SH-SY5Y (cell line): ENCODE measurements at regions not wholly inside any gene's neighbourhood (a gene's known extent, or its start where the extent isn't known, plus 50 kb on each side); places are given as distances from the start of the nearest gene placed in this dataset.

Experiments used
- GATA2 ChIP-seq: IDR thresholded peaks from 2 replicates; pipeline ENCODE4 v1.6.1; 2011; ENCODE audit warnings: mild to moderate bottlenecking, low read depth, low read length
- GATA3 ChIP-seq: IDR thresholded peaks from 2 replicates; pipeline ENCODE4 v1.6.1; 2011; ENCODE audit warnings: low read depth, mild to moderate bottlenecking, low read length, moderate library complexity

GRCh38 chr15:88980498-88980897 lies 67.3 kb upstream of the MFGE8 start:
- no peak for TF ChIP-seq GATA2
- no peak for TF ChIP-seq GATA3
